ENCODE measurements at regions not wholly inside any gene's neighbourhood (a gene's known extent, or its start where the extent isn't known, plus 50 kb on each side); places are given as distances from the start of the nearest gene placed in this dataset.

DNA sequence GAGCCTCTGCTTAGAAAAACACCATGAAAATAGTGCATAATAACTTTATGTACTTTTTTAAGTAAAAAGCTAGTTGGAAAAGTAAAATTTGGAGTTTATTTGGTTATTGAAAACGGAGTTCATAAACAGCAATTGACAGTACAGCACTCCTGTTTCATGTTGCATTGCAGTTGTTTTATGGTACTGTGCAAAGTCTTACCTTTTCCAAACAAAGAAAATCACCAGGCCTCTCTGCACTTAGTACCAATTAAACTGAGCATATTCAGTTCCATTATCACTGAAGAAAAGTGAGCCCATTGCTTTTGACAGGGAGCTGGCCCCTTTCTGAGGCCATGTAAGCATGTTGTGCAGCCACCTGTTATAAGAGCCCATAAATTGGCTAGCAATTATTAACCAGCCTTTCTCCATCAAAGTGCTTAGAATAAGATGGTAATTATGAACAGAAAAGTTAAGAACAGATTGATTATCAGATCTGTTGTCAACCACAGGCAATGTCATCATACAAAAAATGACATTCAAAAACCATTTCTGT, 376.6 kb upstream of the EMCN start:
- Histone ChIP-seq H3K9ac (ENCODE audit: low read length) (no peak overlapping the region), H3K9me3 (ENCODE audit: control insufficient read depth in 1 of 2, insufficient read depth in 1 of 2, low read depth in 1 of 2, low read length in 2 of 2) (no peaks in the 10 kb centered on the region), H2AFZ (ENCODE audit: low read depth, low read length, poor library complexity, severe bottlenecking) (no peak overlapping the region), H3K4me3 (replicated peaks in 1 of 2; ENCODE audit: low read depth in 1 of 2, low read length in 2 of 2) (no peak overlapping the region), H3K79me2 (ENCODE audit: insufficient read depth, low read length) (no peaks in the 10 kb centered on the region), H4K20me1 (ENCODE audit: insufficient read depth) (no peaks in the 10 kb centered on the region), H3K4me1 (ENCODE audit: control insufficient read depth in 1 of 2, insufficient read depth in 2 of 2, low read length in 2 of 2) (no peaks in the 10 kb centered on the region), H3K4me2 (ENCODE audit: low read length) (no peak overlapping the region), H3K27me3 (ENCODE audit: insufficient read depth, low read length) (no peaks in the 10 kb centered on the region), H3K36me3 (ENCODE audit: control insufficient read depth in 1 of 2, insufficient read depth in 2 of 2, low read length in 2 of 2) (no peaks in the 10 kb centered on the region), H3K27ac (ENCODE audit: low read depth, low read length) (no peak overlapping the region), H3K9me2 (ENCODE audit: insufficient read depth) (no peaks in the 10 kb centered on the region)
- DNase-seq (ENCODE audit: low read depth, low spot score), result no peak
- ATAC-seq, result no peak
- RAD21 ChIA-PET (ENCODE audit: low non-redundant PET in 1 of 2, low total read pairs in 2 of 2, uncharacterized antibody in 2 of 2, unreplicated experiment in 2 of 2), result no interaction called here
- POLR2A ChIA-PET, result no interaction called here
- CTCF ChIA-PET, result no interaction called here
- intact Hi-C loops (cut with micrococcal nuclease), result no loop called here
- BruUV-seq (replicated peaks), result no TSS peak
- no peak for TF ChIP-seq ZFX (IDR thresholded peaks at IDR 0.05)
- TF ChIP-seq, protein P1, sequence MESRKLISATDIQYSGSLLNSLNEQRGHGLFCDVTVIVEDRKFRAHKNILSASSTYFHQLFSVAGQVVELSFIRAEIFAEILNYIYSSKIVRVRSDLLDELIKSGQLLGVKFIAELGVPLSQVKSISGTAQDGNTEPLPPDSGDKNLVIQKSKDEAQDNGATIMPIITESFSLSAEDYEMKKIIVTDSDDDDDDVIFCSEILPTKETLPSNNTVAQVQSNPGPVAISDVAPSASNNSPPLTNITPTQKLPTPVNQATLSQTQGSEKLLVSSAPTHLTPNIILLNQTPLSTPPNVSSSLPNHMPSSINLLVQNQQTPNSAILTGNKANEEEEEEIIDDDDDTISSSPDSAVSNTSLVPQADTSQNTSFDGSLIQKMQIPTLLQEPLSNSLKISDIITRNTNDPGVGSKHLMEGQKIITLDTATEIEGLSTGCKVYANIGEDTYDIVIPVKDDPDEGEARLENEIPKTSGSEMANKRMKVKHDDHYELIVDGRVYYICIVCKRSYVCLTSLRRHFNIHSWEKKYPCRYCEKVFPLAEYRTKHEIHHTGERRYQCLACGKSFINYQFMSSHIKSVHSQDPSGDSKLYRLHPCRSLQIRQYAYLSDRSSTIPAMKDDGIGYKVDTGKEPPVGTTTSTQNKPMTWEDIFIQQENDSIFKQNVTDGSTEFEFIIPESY (IDR thresholded peaks at IDR 0.05; ENCODE audit: extremely low read depth, insufficient replicate concordance, low read length), result no peak
- TF ChIP-seq, protein P2, sequence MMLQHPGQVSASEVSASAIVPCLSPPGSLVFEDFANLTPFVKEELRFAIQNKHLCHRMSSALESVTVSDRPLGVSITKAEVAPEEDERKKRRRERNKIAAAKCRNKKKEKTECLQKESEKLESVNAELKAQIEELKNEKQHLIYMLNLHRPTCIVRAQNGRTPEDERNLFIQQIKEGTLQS (IDR thresholded peaks at IDR 0.05), result no peak
- TF ChIP-seq POLR2AphosphoS5 (IDR thresholded peaks at IDR 0.05; ENCODE audit: low read depth, low read length), result no peak
- TF ChIP-seq EZH2phosphoT487 (IDR thresholded peaks at IDR 0.05; ENCODE audit: borderline replicate concordance), result no peak
- TF ChIP-seq SIN3A (IDR thresholded peaks at IDR 0.05; ENCODE audit: low read depth), result no peak
- no peak for TF ChIP-seq FOSL1 (IDR thresholded peaks at IDR 0.05; ENCODE audit: low read depth)
- no peak for TF ChIP-seq SRF (IDR thresholded peaks at IDR 0.05; ENCODE audit: low read depth)
- TF ChIP-seq, protein P3, sequence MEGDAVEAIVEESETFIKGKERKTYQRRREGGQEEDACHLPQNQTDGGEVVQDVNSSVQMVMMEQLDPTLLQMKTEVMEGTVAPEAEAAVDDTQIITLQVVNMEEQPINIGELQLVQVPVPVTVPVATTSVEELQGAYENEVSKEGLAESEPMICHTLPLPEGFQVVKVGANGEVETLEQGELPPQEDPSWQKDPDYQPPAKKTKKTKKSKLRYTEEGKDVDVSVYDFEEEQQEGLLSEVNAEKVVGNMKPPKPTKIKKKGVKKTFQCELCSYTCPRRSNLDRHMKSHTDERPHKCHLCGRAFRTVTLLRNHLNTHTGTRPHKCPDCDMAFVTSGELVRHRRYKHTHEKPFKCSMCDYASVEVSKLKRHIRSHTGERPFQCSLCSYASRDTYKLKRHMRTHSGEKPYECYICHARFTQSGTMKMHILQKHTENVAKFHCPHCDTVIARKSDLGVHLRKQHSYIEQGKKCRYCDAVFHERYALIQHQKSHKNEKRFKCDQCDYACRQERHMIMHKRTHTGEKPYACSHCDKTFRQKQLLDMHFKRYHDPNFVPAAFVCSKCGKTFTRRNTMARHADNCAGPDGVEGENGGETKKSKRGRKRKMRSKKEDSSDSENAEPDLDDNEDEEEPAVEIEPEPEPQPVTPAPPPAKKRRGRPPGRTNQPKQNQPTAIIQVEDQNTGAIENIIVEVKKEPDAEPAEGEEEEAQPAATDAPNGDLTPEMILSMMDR (IDR thresholded peaks at IDR 0.05 in 2 of 3, conservative IDR thresholded peaks at IDR 0.05 in 1 of 3; ENCODE audit: borderline replicate concordance in 1 of 3, insufficient read depth in 1 of 3, low read depth in 2 of 3, low read length in 2 of 3), result no peak
- TF ChIP-seq SP1 (IDR thresholded peaks at IDR 0.05; ENCODE audit: low read depth), result no peak
- TF ChIP-seq CEBPB (IDR thresholded peaks at IDR 0.05; ENCODE audit: low read depth), result no peak
- no peak for TF ChIP-seq RAD21 (IDR thresholded peaks at IDR 0.05; ENCODE audit: low read depth)
- TF ChIP-seq, protein P4, sequence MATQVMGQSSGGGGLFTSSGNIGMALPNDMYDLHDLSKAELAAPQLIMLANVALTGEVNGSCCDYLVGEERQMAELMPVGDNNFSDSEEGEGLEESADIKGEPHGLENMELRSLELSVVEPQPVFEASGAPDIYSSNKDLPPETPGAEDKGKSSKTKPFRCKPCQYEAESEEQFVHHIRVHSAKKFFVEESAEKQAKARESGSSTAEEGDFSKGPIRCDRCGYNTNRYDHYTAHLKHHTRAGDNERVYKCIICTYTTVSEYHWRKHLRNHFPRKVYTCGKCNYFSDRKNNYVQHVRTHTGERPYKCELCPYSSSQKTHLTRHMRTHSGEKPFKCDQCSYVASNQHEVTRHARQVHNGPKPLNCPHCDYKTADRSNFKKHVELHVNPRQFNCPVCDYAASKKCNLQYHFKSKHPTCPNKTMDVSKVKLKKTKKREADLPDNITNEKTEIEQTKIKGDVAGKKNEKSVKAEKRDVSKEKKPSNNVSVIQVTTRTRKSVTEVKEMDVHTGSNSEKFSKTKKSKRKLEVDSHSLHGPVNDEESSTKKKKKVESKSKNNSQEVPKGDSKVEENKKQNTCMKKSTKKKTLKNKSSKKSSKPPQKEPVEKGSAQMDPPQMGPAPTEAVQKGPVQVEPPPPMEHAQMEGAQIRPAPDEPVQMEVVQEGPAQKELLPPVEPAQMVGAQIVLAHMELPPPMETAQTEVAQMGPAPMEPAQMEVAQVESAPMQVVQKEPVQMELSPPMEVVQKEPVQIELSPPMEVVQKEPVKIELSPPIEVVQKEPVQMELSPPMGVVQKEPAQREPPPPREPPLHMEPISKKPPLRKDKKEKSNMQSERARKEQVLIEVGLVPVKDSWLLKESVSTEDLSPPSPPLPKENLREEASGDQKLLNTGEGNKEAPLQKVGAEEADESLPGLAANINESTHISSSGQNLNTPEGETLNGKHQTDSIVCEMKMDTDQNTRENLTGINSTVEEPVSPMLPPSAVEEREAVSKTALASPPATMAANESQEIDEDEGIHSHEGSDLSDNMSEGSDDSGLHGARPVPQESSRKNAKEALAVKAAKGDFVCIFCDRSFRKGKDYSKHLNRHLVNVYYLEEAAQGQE (IDR thresholded peaks at IDR 0.05; ENCODE audit: low read depth), result no peak
